Activated B cell treated with CpG ODN at 0.5 μM for 24 hours (primary cell): ENCODE measurements at regions not wholly inside any gene's neighbourhood (a gene's known extent, or its start where the extent isn't known, plus 50 kb on each side); places are given as distances from the start of the nearest gene placed in this dataset.

Source experiments
- ATAC-seq: fragments of 200-7000 bp; cut with Tn5 transposase; one replicate; pipeline ENCODE4 v1.10.0; 2021; ENCODE audit warnings: low read depth, mild to moderate bottlenecking, moderate library complexity
- CTCF ChIA-PET: fragments of 350-600 bp; sonication (Branson Sonifier 250); formaldehyde crosslinking; loops from one replicate; lab custom pipeline; 2021; ENCODE audit warnings: antibody characterized with exemption; lab: Charles Lee
- POLR2A ChIA-PET: fragments of 350-600 bp; sonication (Branson Sonifier 250); formaldehyde crosslinking; loops from one replicate; lab custom pipeline; 2021; ENCODE audit warnings: antibody characterized with exemption; lab: Charles Lee
- DNase-seq: peaks from one replicate; pipeline ENCODE4 v3.0.0; 2022
- H3K27ac Mint-ChIP-seq: one replicate; pipeline ENCODE4 v1.8.0; 2020; ENCODE audit warnings: mixed read lengths
- H3K27me3 Mint-ChIP-seq: one replicate; pipeline ENCODE4 v1.8.0; 2021; ENCODE audit warnings: mixed read lengths
- H3K36me3 Mint-ChIP-seq: one replicate; pipeline ENCODE4 v1.8.0; 2021; ENCODE audit warnings: low read depth, mixed read lengths
- H3K4me1 Mint-ChIP-seq: one replicate; pipeline ENCODE4 v1.8.0; 2021; ENCODE audit warnings: mixed read lengths
- H3K4me3 Mint-ChIP-seq: one replicate; pipeline ENCODE4 v1.8.0; 2020; ENCODE audit warnings: mild to moderate bottlenecking, mixed read lengths
- H3K9me3 Mint-ChIP-seq: one replicate; pipeline ENCODE4 v1.8.0; 2020; ENCODE audit warnings: mixed read lengths
- CTCF ChIP-seq: fragments of 200-600 bp; IDR thresholded peaks from one replicate; pipeline ENCODE4 v1.8.0; 2022; ENCODE audit warnings: antibody characterized with exemption, mild to moderate bottlenecking
- intact Hi-C: fragments of 100-400 bp; cut with micrococcal nuclease; formaldehyde crosslinking; loops from one replicate; pipeline ENCODE4 v1.15.1; 2024

- ChIA-PET CTCF (interaction anchor here (1.0 kb wide), 1 partner anchor 245 kb away, joined by 3 read pairs; no protein-coding TSS in a partner anchor), POLR2A (no interaction called here)
- TF ChIP-seq CTCF, result no peak
- no peaks in the 10 kb centered on the region for H3K9me3 Mint-ChIP-seq
- no peaks in the 10 kb centered on the region for H3K27me3 Mint-ChIP-seq
- H3K27ac Mint-ChIP-seq, result no peak overlapping the region
- no peak overlapping the region for H3K4me3 Mint-ChIP-seq
- peak; percentile 37 for ATAC-seq
- intact Hi-C loops, result no loop called here
- no peaks in the 10 kb centered on the region for H3K4me1 Mint-ChIP-seq
- no peak for DNase-seq
- H3K36me3 Mint-ChIP-seq, result no peaks in the 10 kb centered on the region
Observed at GRCh38 chr20:40160097-40160550, 528.9 kb downstream of the MAFB start.

- ATAC-seq (no peak), DNase-seq (no peak)
- H3K27ac Mint-ChIP-seq, result no peak overlapping the region
- H3K4me3 Mint-ChIP-seq, result no peak overlapping the region
- POLR2A ChIA-PET, result no interaction called here
- TF ChIP-seq CTCF, result no peak
- no peaks in the 10 kb centered on the region for H3K9me3 Mint-ChIP-seq
- H3K4me1 Mint-ChIP-seq, result no peaks in the 10 kb centered on the region
- no peaks in the 10 kb centered on the region for H3K36me3 Mint-ChIP-seq
- CTCF ChIA-PET, result no interaction called here
- intact Hi-C loops, result no loop called here
- H3K27me3 Mint-ChIP-seq, result no peaks in the 10 kb centered on the region
Observed at GRCh38 chr20:40159276-40159675, 529.8 kb downstream of the MAFB start.

- TF ChIP-seq CTCF, result no peak
- Mint-ChIP-seq H3K4me3 (no peak overlapping the region), H3K27me3 (no peaks in the 10 kb centered on the region), H3K9me3 (no peaks in the 10 kb centered on the region), H3K4me1 (no peaks in the 10 kb centered on the region), H3K36me3 (no peaks in the 10 kb centered on the region), H3K27ac (no peak overlapping the region)
- intact Hi-C loops, result no loop called here
- no peak for ATAC-seq
- ChIA-PET POLR2A (no interaction called here), CTCF (no interaction called here)
- DNase-seq, result no peak
Observed at GRCh38 chr20:40156600-40157317, 532.3 kb downstream of the MAFB start.

GRCh38 chr20:40154514-40154913 is 534.5 kb downstream of the MAFB start:
- Mint-ChIP-seq H3K36me3 (no peaks in the 10 kb centered on the region), H3K4me1 (no peaks in the 10 kb centered on the region), H3K9me3 (no peaks in the 10 kb centered on the region), H3K4me3 (no peak overlapping the region), H3K27me3 (no peaks in the 10 kb centered on the region), H3K27ac (no peak overlapping the region)
- ChIA-PET POLR2A (no interaction called here), CTCF (no interaction called here)
- DNase-seq (no peak), ATAC-seq (no peak)
- intact Hi-C loops, result no loop called here
- no peak for TF ChIP-seq CTCF

GRCh38 chr20:40148886-40149285 is 540.1 kb downstream of the MAFB start:
- Mint-ChIP-seq H3K27ac (no peak overlapping the region), H3K36me3 (no peaks in the 10 kb centered on the region), H3K4me1 (no peaks in the 10 kb centered on the region), H3K27me3 (no peaks in the 10 kb centered on the region), H3K4me3 (no peak overlapping the region), H3K9me3 (no peaks in the 10 kb centered on the region)
- intact Hi-C loops, result no loop called here
- POLR2A ChIA-PET, result no interaction called here
- TF ChIP-seq CTCF, result no peak
- DNase-seq, result no peak
- CTCF ChIA-PET, result no interaction called here
- no peak for ATAC-seq
